ENCODE measurements at regions not wholly inside any gene's neighbourhood (a gene's known extent, or its start where the extent isn't known, plus 50 kb on each side); places are given as distances from the start of the nearest gene placed in this dataset.

- H4K20me1 ChIP-seq (ENCODE audit: control insufficient read depth, insufficient read depth) = no peaks in the 10 kb centered on the region
- H3K79me2 ChIP-seq (ENCODE audit: control insufficient read depth, insufficient read depth, low read length) = no peaks in the 10 kb centered on the region
- no peak overlapping the region for H3K27ac ChIP-seq (ENCODE audit: control insufficient read depth, insufficient read depth)
- H3K4me1 ChIP-seq (ENCODE audit: control insufficient read depth, insufficient read depth, low read length) = no peaks in the 10 kb centered on the region
- ChIA-PET CTCF (interaction anchor here (1.6 to 2.3 kb wide), 3 partner anchors 13 to 245 kb away, joined by 3 to 6 read pairs (median 4); no protein-coding TSS in a partner anchor), SMC1A (ENCODE audit: uncharacterized antibody, unreplicated experiment) (no interaction called here), POLR2A (no interaction called here), RAD21 (ENCODE audit: unreplicated experiment) (no interaction called here)
- no peaks in the 10 kb centered on the region for H3K9me3 ChIP-seq (replicated peaks; ENCODE audit: control insufficient read depth, insufficient read depth, low read length)
- H2AFZ ChIP-seq (ENCODE audit: control insufficient read depth, low read depth, low read length) = no peak overlapping the region
- no peak overlapping the region for H3K4me2 ChIP-seq (ENCODE audit: control insufficient read depth, insufficient read depth)
- FAIRE-seq (no peak), DNase-seq (ENCODE audit: low read depth, low spot score) (no peak), ATAC-seq (no peak)
- H3K27me3 ChIP-seq (replicated peaks in 1 of 2; ENCODE audit: control insufficient read depth in 2 of 2, insufficient read depth in 2 of 2, low read length in 1 of 2) = no peaks in the 10 kb centered on the region; a peak in 1 of 4 replicates
- H3K4me3 ChIP-seq = no peak overlapping the region
- in situ Hi-C loops (cut with MboI) = loop anchor here (10.0 kb wide), 1 partner anchor 245 kb away; no protein-coding TSS in a partner anchor
- no peak for TF ChIP-seq MEF2B (IDR thresholded peaks at IDR 0.05; ENCODE audit: partially characterized antibody, poor library complexity, severe bottlenecking)
- TF ChIP-seq NRF1 (conservative IDR thresholded peaks at IDR 0.05; ENCODE audit: low read depth, low read length) = no peak
- no peak for TF ChIP-seq ZBTB33 (IDR thresholded peaks at IDR 0.05)
- no peak for TF ChIP-seq IKZF2 (IDR thresholded peaks at IDR 0.05)
- no peak for TF ChIP-seq POLR2AphosphoS2 (IDR thresholded peaks at IDR 0.05; ENCODE audit: low read depth, low read length)
- TF ChIP-seq HDAC6 (IDR thresholded peaks at IDR 0.05; ENCODE audit: unreplicated experiment) = no peak
- TF ChIP-seq FOXK2 (IDR thresholded peaks at IDR 0.05) = no peak
- no peak for TF ChIP-seq ZNF384 (IDR thresholded peaks at IDR 0.05; ENCODE audit: borderline replicate concordance, low read depth, low read length)
- TF ChIP-seq TCF7 (IDR thresholded peaks at IDR 0.05; ENCODE audit: borderline replicate concordance) = no peak
- no peak for TF ChIP-seq MYC (IDR thresholded peaks at IDR 0.05; ENCODE audit: insufficient read depth, insufficient read length, insufficient replicate concordance, low read length, severe bottlenecking)
- TF ChIP-seq IKZF1 (conservative IDR thresholded peaks at IDR 0.05) = no peak
- TF ChIP-seq EED (IDR thresholded peaks at IDR 0.05; ENCODE audit: low read depth) = no peak
- no peak for TF ChIP-seq CEBPZ (IDR thresholded peaks at IDR 0.05; ENCODE audit: low read depth, low read length)
- no peak for TF ChIP-seq E2F4 (IDR thresholded peaks at IDR 0.05; ENCODE audit: low read depth, low read length)
- no peak for TF ChIP-seq SIX5 (IDR thresholded peaks at IDR 0.05; ENCODE audit: low read depth, low read length, severe bottlenecking)
- no peak for TF ChIP-seq WRNIP1 (IDR thresholded peaks at IDR 0.05; ENCODE audit: borderline replicate concordance, low read depth, low read length)
- intact Hi-C loops (cut with micrococcal nuclease; ENCODE audit: unreplicated experiment) = no loop called here
- H3K9ac ChIP-seq (ENCODE audit: control insufficient read depth, insufficient read depth, low read length) = no peak overlapping the region
- 53% methylated on average over 3 of the region's 3 CpGs for WGBS (ENCODE audit: insufficient coverage, insufficient replicate concordance, low lambda C conversion rate, missing lambda C conversion rate)
- BruUV-seq (replicated peaks) = no TSS peak
- H3K36me3 ChIP-seq (ENCODE audit: control insufficient read depth in 2 of 2, insufficient read depth in 2 of 2, low read length in 1 of 2) = no peaks in the 10 kb centered on the region
These were observed 147.3 kb downstream of the SMAD6 start for GRCh38 chr15:66849393-66849745.
